Smooth muscle cell (in vitro differentiated cells): ENCODE measurements at regions not wholly inside any gene's neighbourhood (a gene's known extent, or its start where the extent isn't known, plus 50 kb on each side); places are given as distances from the start of the nearest gene placed in this dataset.

Experiments used
- DNase-seq: peaks from one replicate; lab custom pipeline; 2025; ENCODE audit not compliant: unreplicated experiment; lab: John Stamatoyannopoulos, UW
- H2AFZ ChIP-seq: fragments of 200-600 bp; sonication (generic); 2 replicates; pipeline ENCODE4 v1.6.0; 2016; ENCODE audit warnings: antibody characterized with exemption, low read depth, mild to moderate bottlenecking
- H3F3A ChIP-seq: fragments of 200-600 bp; sonication (generic); 2 replicates; pipeline ENCODE4 v1.6.0; 2017; ENCODE audit warnings: antibody characterized with exemption, low read depth
- H3K27ac ChIP-seq: fragments of 200-600 bp; sonication (generic); 2 replicates; pipeline ENCODE4 v1.5.1; 2016; ENCODE audit warnings: low read depth, mild to moderate bottlenecking
- H3K27me3 ChIP-seq: fragments of 200-600 bp; sonication (generic); 2 replicates; pipeline ENCODE4 v1.6.1; 2016; ENCODE audit warnings: low read depth, mild to moderate bottlenecking
- H3K36me3 ChIP-seq: fragments of 200-600 bp; sonication (generic); 2 replicates; pipeline ENCODE4 v1.5.1; 2016; ENCODE audit warnings: low read depth
- H3K4me1 ChIP-seq: fragments of 200-600 bp; sonication (generic); 2 replicates; pipeline ENCODE4 v1.5.1; 2016; ENCODE audit warnings: low read depth
- H3K4me2 ChIP-seq: fragments of 200-600 bp; sonication (generic); 2 replicates; pipeline ENCODE4 v1.6.0; 2016; ENCODE audit warnings: mild to moderate bottlenecking
- H3K4me3 ChIP-seq: fragments of 200-600 bp; sonication (generic); 2 replicates; pipeline ENCODE4 v1.5.1; 2016; ENCODE audit warnings: mild to moderate bottlenecking
- H3K79me2 ChIP-seq: fragments of 200-600 bp; sonication (generic); 2 replicates; pipeline ENCODE4 v1.6.0; 2016; ENCODE audit warnings: low read depth, mild to moderate bottlenecking
- H3K9ac ChIP-seq: fragments of 200-600 bp; sonication (generic); 2 replicates; pipeline ENCODE4 v1.6.0; 2016; ENCODE audit warnings: low read depth
- H3K9me3 ChIP-seq: fragments of 200-600 bp; sonication (generic); replicated peaks from 2 replicates; pipeline ENCODE4 v1.5.1; 2016; ENCODE audit warnings: low read depth
- H4K20me1 ChIP-seq: fragments of 200-600 bp; sonication (generic); 2 replicates; pipeline ENCODE4 v1.6.0; 2016; ENCODE audit warnings: low read depth
- CTCF ChIP-seq: fragments of 200-600 bp; sonication (generic); IDR thresholded peaks from 2 replicates; pipeline ENCODE4 v1.5.1; 2017; ENCODE audit warnings: borderline replicate concordance, mild to moderate bottlenecking, antibody characterized with exemption; ENCODE audit not compliant: insufficient read depth, poor library complexity, severe bottlenecking
- WGBS: methylation state at CpG from one replicate; pipeline ENCODE4 v1.1.7; 2016; ENCODE audit warnings: low lambda C conversion rate; 5-methylcytosine and 5-hydroxymethylcytosine counted together

DNA sequence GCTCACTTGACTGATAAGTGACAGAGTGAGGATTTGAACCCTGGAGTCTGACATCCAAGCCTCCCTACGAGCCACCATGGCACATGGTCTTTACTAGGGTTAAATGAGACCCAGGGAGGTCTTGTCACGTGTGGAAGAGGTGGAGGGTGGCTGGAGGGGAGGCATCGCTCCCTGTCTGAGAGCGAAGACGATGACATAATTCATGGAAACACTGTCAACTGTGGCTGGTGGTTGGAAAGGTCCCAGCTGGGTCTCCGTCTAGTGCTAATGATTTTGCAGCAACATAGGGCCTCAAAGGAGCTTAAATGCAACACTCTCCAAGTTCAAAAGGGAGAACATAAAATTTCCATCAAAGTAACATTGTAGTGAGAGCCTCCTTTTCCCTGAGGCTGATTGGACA is 99.9 kb upstream of the BAIAP2L1 start:
- H3K27ac ChIP-seq = no peak overlapping the region
- no peak overlapping the region for H2AFZ ChIP-seq
- no peak for TF ChIP-seq CTCF
- peaks cover 9% of the 10 kb centered on the region for H3K27me3 ChIP-seq
- no peaks in the 10 kb centered on the region for H3F3A ChIP-seq
- H3K36me3 ChIP-seq = no peaks in the 10 kb centered on the region
- no peaks in the 10 kb centered on the region for H3K4me1 ChIP-seq
- H3K4me2 ChIP-seq = no peak overlapping the region
- H3K79me2 ChIP-seq = no peaks in the 10 kb centered on the region
- no peak overlapping the region for H3K4me3 ChIP-seq
- 80% methylated on average over 6 of the region's 6 CpGs for WGBS
- no peak for DNase-seq
- H3K9ac ChIP-seq = no peak overlapping the region
- no peaks in the 10 kb centered on the region for H3K9me3 ChIP-seq
- H4K20me1 ChIP-seq = no peaks in the 10 kb centered on the region

- Histone ChIP-seq H3F3A (no peaks in the 10 kb centered on the region), H3K4me2 (no peak overlapping the region), H2AFZ (no peak overlapping the region), H3K36me3 (no peaks in the 10 kb centered on the region), H3K79me2 (no peaks in the 10 kb centered on the region), H3K4me3 (no peak overlapping the region), H3K4me1 (no peaks in the 10 kb centered on the region), H3K27ac (no peak overlapping the region), H3K9ac (no peak overlapping the region), H3K27me3 (no peaks in the 10 kb centered on the region), H3K9me3 (no peaks in the 10 kb centered on the region), H4K20me1 (no peaks in the 10 kb centered on the region)
- TF ChIP-seq CTCF = no peak
- 74% methylated on average over 2 of the region's 2 CpGs for WGBS
- DNase-seq = no peak
Measured at GRCh38 chr7:98496618-98497017, 95.7 kb upstream of the BAIAP2L1 start.

DNA sequence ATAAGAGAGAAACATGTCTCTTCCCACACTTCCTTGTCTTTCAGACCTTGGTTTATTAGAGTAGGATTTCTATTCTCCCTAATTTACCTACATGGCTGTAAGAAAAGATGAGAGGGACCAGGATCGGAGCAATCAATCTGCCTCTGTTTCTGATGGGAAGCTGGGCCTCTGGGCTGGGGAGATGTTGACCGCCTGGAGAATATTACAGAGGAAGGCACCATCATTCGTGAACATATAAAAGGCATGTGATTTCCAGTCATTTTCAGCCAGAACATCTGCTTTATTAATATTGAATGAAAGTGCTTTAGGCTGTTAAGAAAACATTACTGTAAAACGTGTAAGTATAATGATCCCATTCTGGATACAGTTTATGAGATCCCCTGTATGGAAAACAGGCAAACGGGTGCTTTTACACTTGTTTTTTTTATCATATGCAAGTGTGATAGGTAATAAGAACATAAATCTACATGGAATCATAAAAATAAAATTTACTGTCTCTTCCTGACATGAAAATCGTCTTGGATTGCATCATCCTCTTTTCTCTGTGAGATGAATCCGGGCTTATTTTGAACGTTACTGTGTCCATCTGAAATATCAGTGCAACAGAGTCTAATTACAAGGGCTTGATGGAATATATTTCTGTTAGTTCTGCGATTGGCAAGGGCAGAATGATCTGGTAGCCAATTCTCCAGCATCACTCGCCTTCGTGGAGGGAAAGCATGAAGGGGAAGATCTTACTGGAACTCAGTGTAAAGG is 94.5 kb upstream of the BAIAP2L1 start:
- Histone ChIP-seq H3K27me3 (no peaks in the 10 kb centered on the region), H3K9me3 (no peaks in the 10 kb centered on the region), H3K27ac (no peak overlapping the region), H3F3A (no peaks in the 10 kb centered on the region), H4K20me1 (no peaks in the 10 kb centered on the region), H3K4me1 (no peaks in the 10 kb centered on the region), H3K79me2 (no peaks in the 10 kb centered on the region), H3K9ac (no peak overlapping the region), H2AFZ (no peak overlapping the region), H3K36me3 (no peaks in the 10 kb centered on the region), H3K4me3 (no peak overlapping the region), H3K4me2 (no peak overlapping the region)
- WGBS = 88% methylated on average over 11 of the region's 11 CpGs
- no peak for DNase-seq
- no peak for TF ChIP-seq CTCF
